Activated T-cell treated with anti-CD3 and anti-CD28 coated beads, Interleukin-2, amount 50 U/mL, for 48 hours (primary cell): ENCODE measurements at regions not wholly inside any gene's neighbourhood (a gene's known extent, or its start where the extent isn't known, plus 50 kb on each side); places are given as distances from the start of the nearest gene placed in this dataset.

Source experiments
- DNase-seq, 2 experiments: peaks; one replicate each; pipeline ENCODE4 v3.0.0-alpha.2; 2020

DNA sequence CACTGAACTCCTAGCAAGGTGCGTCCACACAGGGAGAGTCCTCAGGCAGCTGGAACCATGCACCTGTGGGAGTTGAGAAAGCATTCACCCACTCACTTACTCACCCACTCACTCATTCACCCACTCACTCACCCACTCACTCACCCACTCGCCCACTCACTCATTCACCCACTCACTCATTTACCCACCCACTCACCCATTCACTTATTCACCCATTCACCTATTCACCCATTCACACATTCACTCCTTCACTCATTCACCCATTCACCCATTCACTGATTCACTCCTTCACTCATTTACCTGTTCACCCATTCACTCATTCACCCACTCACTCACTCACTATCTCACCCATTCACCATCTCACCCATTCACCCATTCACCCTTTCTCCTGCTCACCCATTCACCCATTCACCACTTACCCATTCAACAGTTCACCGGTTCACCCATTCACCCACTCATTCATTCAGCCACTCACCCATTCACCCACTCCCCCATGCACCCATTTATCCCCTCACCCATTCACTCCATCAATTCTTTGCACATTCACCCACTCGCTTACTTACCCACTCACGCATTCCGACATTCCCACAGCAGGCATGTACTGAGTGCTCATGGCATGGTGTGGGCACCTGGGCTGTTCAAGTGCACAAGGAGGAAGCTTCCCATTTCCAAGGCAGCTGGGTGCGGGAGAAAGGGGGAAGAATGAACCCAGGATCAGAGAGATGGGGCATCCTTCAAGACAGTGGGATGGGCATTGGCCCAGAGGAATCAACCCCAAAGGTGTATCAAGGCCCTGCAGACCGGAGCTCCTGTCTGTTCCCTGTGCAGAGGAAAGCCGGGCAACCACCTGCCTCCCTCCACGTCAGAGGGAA lies 135.2 kb upstream of the C14orf180 start:
- peak; percentile 1 to 10 for DNase-seq

DNA sequence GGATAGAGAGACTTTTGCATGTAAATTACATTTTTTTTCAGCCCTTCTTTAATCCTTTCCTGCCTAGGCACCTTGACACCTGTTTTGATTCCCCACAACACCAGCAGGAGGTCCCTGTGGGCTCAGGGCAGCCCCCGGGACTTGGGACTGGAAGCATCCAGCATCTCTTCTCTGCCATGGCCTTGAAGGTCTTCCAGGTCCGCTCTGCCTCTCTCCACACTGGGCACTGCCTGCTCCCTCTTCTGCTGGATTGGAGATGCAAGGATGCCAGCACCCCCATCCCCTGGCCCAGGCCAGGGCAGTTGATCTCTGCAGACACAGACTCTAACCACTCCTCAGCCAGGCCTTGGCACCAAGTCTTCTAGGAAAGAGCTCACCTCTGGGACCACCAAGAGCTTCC lies 134.5 kb upstream of the C14orf180 start:
- peak in 1 of 2 experiments; percentile 7 for DNase-seq

DNA sequence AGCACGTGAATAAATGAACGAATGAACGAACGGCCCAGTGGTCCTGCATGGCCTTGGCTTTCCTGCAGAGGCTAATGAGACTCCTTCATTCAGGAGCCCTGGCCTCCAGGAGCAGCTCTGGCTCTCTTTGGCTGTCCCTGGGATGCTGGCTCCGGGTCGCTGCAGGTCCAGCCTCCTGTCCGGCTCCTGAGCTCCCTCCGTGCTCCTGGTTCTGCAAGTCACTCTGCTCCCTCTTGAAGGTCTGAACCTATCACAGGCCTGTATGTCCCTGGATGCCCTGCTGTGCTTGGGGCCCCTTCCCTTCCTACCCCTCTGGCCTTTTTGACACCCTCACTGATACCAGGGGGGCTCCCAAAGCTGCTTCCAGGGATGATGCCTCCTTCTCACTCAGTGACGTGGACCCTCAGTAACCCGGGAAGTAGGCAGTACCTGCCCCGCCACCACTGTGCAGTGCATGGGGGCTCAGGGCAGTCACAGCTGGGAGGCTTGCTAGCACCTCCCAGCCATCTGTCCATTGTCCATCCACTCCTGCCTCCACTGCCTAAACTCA lies 133.7 kb upstream of the C14orf180 start:
- DNase-seq, result peak; percentile 2 to 11

DNA sequence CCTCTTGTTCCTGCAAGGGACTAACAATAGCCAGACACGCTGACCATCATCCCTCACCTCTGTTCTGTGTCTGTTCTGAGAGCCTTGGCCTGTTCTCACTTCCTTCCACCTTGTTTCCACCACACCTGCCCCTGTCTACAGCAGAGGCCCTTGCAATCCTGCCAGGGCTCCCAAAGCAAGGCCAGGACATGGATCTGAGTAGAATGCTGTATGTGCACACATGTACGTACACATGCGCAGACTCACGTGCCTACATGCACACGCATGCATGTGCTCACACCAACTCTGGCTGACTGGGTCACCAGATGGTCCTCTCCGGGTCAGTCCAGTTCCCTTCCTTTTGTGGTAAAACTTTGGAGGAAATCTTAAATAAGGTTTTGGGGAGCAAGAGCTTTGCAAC lies 133.0 kb upstream of the C14orf180 start:
- no peak for DNase-seq

DNA sequence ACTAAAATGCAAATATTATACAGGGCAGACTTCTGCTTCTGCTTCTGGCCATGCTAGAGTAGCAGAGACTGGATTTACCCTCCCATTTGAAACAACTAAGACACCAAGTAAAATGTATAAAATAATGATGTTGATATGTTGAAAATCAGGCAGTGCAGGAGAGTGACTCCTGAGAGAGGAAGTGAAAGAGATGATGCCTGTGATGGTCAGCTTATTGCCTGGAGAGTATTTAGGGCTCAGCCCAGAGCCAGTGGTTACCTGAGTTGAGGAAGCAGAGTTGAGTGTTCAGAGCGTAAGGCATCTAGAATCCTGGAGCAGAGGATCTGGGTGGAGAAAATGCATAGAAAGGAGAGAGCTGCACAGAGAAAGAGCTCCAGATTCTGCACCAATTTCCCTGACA lies 131.8 kb upstream of the C14orf180 start:
- no peak for DNase-seq

DNA sequence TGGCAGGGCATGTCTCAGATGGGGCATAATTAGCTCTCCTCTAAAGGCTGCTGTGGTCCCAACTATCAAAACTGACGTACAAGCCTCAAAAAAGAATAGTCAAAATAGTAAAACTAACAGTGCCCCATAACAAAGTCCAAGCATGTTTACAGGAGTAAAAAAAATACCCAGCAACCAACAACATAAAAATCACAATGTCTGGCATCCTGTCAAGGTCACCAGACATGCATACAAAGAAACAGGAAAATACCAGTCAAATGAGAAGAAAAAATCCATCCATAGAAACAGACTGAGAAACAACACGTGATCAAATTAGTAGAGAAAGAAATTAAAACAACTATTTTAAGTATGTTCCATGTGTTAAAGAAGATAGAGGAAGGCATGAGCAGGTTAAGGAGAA lies 131.2 kb upstream of the C14orf180 start:
- no peak for DNase-seq

DNA sequence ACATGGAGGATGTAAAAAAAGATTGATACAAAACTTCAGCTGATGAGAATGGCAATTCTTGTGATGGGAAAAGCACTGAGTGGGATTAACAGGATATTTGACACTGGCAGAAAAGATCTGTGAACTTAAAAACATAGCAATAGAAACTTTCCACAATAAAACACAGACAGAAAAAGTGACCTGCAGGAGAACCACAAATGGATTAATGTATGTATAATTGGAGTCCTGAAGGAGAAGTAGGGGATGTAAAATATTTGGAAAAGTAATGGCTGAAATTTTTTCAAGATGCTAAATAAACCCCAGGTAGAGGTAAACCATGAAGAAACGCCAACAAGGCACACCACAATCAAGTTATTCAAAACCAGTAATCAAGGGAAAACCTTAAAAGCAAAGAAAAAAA lies 130.8 kb upstream of the C14orf180 start:
- no peak for DNase-seq

DNA sequence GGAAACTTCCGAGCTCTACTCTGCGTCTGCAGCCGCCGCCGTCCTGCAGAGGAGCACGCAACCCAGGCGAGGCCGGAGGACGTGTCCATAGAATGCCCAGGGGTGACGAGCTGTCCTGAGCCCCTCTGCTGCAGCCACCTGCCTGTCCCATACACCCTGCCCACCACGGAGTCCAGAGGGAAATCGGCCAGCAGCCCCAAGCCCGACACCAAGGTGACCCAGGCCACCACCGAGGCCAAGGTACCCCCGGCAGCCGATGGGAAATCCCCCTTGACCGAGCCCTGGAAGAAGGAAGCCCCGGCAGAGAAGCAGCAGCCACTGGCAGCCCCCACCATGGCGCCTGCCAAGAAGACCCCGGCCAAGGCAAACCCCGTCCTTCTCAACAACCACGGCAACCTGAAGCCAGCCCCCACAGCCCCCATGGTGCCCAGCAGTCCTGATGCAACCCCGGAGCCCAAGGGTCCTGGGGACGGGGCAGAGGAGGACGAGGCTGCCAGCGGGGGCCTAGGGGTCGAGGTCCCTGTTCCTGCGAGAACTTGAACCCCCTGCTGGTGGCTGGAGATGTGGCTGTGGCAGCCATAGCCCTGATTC lies 128.7 kb upstream of the C14orf180 start:
- peak in 1 of 2 experiments; percentile 4 for DNase-seq

DNA sequence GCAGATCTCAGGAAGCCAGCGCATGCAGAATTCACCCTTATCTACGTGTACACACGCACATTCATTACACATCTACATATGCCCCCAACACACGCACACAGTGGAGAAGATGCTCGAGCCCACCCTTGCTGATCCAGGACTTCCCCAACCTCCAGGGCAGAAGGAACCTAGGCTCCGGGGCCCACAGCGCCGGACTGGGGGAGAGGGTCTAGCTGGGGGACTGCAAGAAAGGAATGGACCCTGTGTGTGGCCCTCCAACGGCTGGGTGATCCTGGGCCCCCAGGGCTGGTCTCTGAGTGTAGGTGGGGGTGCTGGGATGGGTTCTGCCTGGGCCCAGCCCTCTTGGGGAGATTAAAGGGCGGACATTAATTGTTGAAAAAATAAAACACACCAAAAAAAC lies 128.1 kb upstream of the C14orf180 start:
- no peak for DNase-seq

DNA sequence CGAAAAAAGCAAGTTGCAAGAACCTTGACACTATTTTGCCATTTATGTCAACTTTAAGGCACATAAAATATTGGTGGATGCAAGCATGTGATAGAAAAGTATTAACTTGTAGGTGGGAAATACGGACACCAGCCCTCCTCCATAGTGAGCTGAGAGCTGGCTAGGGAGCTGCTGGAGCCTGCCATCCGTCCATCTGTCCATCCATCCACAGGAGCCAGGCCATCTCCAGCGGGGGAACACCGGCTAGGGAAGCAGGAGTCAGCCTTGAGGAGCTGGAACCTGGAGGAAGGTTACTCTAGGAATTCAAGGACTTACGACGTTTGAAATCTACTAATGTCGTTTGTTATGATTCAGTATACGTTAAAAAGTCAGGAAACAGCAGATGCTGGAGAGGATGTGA lies 120.7 kb upstream of the C14orf180 start:
- DNase-seq, result peak in 1 of 2 experiments; percentile 5

DNA sequence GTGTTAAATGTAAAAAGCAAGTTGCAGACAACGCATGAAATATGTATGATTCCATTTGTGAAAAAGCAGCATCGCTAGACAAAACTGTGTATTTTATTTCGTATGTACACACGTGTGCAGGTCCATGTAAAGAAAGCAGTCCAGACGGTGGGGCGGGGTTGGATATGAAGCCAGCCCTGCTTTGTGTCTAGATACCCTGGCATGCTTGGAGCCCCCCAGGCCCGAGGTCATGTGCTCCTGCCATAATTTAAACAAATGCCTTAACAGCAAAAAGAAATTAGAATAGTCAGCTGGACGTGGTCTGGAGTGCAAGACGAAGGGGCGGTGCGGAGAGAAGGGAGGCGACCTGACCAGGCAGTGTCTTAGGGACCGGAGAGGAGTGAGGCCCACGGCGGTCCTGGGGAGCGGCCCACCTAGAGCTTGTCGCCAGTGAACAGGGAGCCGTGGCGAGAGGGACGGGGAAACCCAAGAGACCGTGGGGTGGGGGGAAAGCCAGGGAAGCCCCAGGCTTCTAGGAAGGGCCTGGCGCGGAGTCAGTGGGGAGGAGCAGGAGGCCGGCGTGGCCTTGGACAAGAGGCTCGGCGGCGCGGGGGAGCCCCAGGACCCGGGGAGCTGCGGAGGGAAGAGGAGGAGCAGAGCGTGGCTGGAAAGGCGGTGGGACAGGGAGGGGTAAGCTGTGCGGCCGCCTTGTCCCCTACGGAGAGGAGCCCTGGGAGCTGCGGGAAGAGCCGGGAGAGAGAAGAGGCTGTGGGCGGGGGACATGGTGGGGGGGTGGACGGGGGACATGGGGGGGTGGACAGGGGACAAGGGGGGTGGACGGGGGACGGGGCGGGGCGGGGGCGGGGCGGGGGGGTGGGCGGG lies 118.5 kb upstream of the C14orf180 start:
- DNase-seq, result peak in 1 of 2 experiments; percentile 15

DNA sequence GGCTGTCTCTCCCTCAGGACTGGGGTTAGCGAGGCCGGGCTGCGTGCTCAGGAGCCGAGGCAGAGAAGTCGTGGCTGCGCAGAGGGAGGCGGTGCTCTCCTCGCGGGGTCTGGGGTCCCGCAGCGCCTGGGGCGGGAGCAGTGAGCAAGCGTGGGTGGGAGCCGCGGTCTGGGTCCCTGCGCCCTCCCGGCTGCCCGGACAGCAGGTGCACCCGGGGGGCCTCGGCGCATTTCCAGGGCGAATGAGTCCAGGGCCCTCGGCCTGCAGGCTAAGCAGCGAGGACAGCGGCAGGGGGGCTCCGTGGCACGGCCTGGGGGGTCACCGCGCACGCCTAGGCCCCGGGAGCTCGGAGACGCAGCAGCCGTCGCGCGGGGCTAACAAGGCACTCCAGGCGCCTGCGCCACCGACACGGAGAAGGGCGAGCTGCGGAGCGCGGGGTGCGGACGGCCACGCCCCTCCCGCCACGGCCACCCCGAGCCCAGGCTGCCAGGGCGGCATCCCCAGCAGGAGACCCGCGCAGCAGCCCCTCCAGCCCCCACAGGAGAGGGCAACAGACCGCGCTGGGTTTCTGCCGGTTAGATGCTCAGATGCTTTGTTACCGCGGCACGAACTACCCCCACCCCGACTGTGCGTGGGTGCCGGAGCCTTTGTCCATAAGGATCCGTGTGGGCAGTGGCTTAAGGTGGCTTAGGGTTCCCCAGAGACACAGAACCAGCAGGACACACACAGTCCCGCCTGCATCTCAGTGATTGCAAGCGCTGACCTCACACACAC lies 117.7 kb upstream of the C14orf180 start:
- peak in 1 of 2 experiments; percentile 17 for DNase-seq

DNA sequence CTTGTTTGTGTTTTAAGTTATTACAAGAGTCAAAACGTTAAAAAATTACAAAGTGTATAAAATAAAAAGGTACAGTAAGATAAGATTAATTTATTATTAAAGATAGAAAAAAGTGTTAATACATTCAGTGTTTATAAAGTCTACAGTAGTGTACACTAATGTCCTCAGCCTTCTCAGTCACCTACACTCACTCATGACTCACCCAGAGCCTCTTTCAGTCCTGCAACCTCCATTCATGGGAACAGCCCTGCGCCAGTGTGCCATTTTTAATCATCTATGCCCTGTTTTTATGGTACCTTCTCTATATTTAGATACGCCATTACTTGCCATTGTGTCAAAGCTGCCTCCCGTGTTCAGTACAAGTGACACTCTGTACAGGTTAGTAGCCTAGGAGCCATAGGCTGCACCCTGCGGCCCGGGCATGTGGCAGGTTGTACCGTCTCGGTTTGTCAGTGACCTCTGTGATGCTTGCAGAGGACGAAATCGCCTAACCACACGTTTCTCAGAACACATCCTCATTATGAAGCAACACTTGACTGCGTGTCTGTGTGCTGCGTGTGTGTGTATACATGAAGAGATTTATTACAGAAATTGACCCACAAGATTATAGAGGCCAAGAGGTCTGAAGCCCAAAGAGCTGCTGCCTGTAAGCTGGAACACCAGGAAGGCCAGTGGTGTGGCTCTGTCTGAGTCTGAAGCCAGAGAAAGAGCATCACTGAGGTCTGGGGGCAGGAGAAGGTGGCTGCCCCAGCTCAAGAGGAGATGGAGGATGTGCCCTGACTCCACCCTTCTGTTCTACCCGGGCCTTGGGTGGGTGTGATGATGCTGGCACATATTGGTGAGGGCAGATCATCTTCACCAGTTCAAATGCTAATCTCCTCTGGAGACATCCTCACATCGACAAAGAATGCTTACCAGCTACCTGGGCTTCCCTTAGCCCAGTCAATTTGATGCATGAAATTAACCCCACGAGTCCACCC lies 116.6 kb upstream of the C14orf180 start:
- DNase-seq, result peak in 1 of 2 experiments; percentile 15

DNA sequence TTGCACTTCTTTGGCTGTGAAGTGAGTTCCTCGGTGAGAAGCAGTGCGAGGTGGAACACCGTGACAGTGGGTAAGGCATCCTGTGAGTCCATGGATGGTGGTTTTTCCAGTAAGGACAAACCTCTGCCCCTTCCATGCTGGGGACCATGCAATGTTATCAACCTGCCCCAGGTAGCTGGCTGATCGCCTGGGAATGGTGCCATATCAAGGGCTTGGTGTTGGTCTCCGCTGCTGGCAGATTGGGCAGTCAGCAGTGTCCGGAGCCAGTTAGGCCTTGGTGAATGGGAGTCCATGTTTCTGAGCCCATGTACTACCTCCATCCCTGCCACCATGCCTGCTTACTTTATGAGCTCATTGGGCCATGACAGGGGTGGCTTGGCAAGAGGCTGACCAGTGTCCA lies 114.7 kb upstream of the C14orf180 start:
- DNase-seq, result no peak

DNA sequence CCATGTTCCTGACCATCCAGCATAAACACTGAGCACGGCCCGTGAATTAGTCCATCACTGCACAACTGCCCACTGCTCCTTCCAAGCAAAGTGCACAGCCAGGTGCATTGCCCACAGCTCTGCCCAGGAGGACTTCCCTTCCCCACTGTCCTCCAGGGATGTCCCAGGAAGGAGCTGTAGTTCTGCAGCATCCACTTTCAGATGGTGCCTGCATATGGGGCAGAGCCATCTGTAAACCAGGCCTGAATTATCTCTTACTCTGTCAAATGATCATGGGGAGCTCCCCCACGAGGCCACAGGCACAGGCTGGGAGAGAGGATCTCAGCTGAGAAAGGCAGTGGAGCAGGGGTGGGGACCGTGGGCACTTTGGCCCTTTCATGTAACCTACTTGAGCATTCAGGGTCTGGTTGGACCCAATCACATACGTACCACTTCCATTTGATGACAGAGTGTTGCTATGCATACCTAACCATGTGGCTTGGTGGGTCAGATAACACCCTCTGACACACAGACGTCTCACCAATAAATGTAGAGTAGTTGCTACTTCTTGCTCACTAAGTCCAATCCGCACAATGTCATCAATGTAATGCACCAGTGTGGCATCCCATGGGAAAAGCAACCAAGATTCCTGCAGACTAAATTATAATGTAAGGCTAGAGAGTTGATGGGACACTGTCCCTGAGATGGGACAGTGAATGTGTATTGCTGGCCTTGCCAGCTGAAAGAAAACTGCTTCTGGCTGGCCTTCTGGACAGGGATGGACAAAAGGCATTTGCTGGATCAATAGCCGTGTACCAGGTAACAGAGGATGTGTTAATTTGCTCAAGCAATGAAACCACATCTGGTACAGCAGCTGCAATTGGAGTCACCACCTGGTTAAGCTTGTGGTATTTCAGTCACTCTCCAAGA lies 113.8 kb upstream of the C14orf180 start:
- no peak for DNase-seq

DNA sequence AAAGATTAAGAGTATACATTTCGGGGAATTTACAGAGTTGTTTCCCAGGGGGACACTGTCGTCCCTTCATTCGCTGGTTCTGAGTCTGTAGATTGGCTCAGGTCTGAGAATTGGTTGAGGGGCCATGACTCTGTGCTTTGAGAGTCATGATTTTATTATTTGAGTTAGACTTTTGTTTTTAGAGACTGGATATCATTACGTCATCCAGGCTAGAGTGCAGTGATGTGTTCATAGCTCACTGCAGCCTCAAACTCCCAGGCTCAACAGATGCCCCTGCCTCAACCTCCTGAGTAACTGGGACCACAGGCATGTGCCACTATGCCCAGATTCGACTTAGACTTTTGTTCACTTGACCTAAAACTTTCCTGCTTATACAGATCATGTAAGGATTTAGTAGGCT lies 112.3 kb upstream of the C14orf180 start:
- DNase-seq, result no peak

DNA sequence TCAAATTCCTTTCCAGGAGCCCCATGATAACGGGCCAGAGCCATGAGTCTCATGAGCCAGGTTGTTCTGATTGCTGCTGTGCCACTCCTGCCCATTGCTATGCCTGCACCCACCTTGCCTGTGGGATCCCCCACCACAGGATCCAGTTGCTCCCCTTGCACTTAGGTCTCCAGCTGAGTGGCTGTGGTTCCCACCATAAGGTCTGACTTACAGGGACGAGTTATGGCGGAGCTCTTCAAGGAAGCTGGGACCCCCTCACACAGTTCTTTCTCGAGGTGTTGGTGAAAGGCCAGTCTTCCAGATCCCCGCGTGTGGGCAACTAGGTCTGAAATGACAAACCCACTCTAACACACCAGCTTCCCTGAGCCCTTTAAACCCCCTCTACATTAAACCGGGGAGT lies 111.9 kb upstream of the C14orf180 start:
- no peak for DNase-seq

DNA sequence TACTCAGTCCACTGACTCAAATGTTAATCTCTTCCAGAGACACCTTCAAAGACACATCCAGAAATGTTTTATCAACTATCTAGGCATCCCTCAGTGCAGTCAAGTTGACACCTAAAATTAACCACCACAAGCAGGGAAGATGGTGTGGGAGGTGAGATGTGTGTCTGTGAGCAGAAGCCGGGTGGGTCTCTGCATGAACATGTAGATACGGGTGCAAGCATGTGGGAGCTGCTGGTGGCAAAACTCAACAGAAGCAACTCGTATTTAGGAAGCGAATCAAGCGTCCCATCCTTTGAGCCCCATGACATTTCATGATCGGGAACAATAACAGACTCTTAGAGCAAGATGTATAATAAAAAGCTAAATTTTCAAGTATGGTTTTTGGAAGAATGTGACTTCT lies 110.0 kb upstream of the C14orf180 start:
- DNase-seq, result no peak

DNA sequence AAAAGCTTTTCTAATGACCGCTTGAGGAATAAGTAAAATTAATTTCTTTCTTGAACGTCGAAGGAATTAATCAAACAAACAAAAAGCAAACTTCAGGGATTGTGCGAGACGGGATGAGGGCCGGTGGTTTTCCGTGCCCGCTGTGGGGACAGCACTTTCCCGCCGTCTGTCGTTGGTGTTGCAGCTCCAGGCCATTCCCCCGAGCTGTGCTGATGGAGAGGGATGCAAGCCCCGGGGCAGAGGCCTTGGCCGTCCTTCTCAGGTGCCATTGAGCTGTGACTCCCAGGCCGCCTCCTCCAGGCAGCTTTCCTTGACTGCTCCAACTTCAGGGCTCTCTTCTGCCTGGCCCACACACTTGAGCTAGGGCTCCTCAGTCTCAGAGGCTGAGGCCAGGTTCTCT lies 109.0 kb upstream of the C14orf180 start:
- DNase-seq, result no peak

DNA sequence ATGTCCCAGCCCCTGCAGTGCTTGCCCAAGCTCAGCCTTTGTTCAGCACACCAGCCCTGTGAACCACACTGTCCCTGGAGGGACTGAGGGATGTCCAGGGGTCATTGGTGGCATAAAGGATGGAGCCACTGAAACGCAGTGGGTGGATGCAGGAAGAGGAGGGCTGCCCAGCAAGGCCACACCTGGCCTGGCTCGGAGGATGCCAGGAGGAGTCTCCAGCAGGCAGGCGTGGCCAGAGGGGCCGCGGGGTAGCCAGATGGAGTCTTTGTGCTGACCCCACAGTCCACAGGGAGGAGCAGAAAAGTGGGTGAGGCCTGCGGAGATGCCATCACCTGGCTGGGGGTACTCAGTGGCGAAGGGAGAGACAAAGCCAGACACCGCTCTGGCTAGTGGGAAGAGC lies 108.5 kb upstream of the C14orf180 start:
- no peak for DNase-seq
